Liver (tissue), 3 donors: ENCODE measurements at regions not wholly inside any gene's neighbourhood (a gene's known extent, or its start where the extent isn't known, plus 50 kb on each side); places are given as distances from the start of the nearest gene placed in this dataset.

Experiments used
- CTCF ChIP-seq: fragments of 150-350 bp; IDR thresholded peaks from 2 replicates; pipeline ENCODE4 v1.5.1; 2017; ENCODE audit warnings: improper control_type of control experiment, low read depth, low read length; ENCODE audit not compliant: missing input control
- HNF4G ChIP-seq: IDR thresholded peaks from 2 replicates; pipeline ENCODE4 v1.6.1; 2016; ENCODE audit warnings: antibody characterized with exemption
- JUND ChIP-seq, 2 donors: IDR thresholded peaks; 2 replicates each; pipeline ENCODE4 v1.6.1; 2016; ENCODE audit warnings: antibody characterized with exemption in 2 of 2
- MAX ChIP-seq: IDR thresholded peaks from 2 replicates; pipeline ENCODE4 v1.6.1; 2016; ENCODE audit warnings: antibody characterized with exemption
- YY1 ChIP-seq: IDR thresholded peaks from 2 replicates; pipeline ENCODE4 v1.6.1; 2016; ENCODE audit warnings: antibody characterized with exemption, mild to moderate bottlenecking
- donor health status: healthy.
- donor health status: healthy.

GRCh38 chr20:60263725-60264709 is 305.8 kb downstream of the CDH26 start:
- no peak for TF ChIP-seq JUND (IDR thresholded peaks at IDR 0.05)
- no peak for TF ChIP-seq HNF4G
- TF ChIP-seq YY1: no peak
- TF ChIP-seq CTCF: no peak
- TF ChIP-seq MAX: no peak
